ENCODE measurements at regions not wholly inside any gene's neighbourhood (a gene's known extent, or its start where the extent isn't known, plus 50 kb on each side); places are given as distances from the start of the nearest gene placed in this dataset.

- no peak for TF ChIP-seq SUZ12 (IDR thresholded peaks at IDR 0.05)
- no peak for TF ChIP-seq L3MBTL2 (conservative IDR thresholded peaks at IDR 0.05)
- no peak for TF ChIP-seq ELF4 (IDR thresholded peaks at IDR 0.05)
- no peak for TF ChIP-seq PKNOX1 (IDR thresholded peaks at IDR 0.05)
- TF ChIP-seq FOXM1 (IDR thresholded peaks at IDR 0.05; ENCODE audit: borderline replicate concordance): no peak
- TF ChIP-seq NFRKB (IDR thresholded peaks at IDR 0.05): no peak
These were observed 263.4 kb downstream of the OLFM3 start for GRCh38 chr1:101733340-101733739.
